GM18861 (cell line): ENCODE measurements at regions not wholly inside any gene's neighbourhood (a gene's known extent, or its start where the extent isn't known, plus 50 kb on each side); places are given as distances from the start of the nearest gene placed in this dataset.

ENCODE experiments used
- ATAC-seq: cut with Tn5 transposase; IDR thresholded peaks from one replicate; pipeline ENCODE4 v1.9.1; 2021; ENCODE audit not compliant: unreplicated experiment

- no peak for ATAC-seq
Observed at GRCh38 chr2:219766658-219767057, 139.2 kb downstream of the SLC4A3 start.

GRCh38 chr2:219769090-219769910 is 141.9 kb downstream of the SLC4A3 start:
- ATAC-seq: no peak

- no peak for ATAC-seq
Observed at GRCh38 chr2:219772103-219772635, 144.7 kb downstream of the SLC4A3 start.

- no peak for ATAC-seq
Observed at GRCh38 chr2:219772697-219773096, 145.3 kb downstream of the SLC4A3 start.

GRCh38 chr2:219775506-219775905 is 148.1 kb downstream of the SLC4A3 start:
- no peak for ATAC-seq

GRCh38 chr2:219777388-219777787 is 150.0 kb downstream of the SLC4A3 start:
- no peak for ATAC-seq

GRCh38 chr2:219778189-219778588 is 150.8 kb downstream of the SLC4A3 start:
- ATAC-seq: no peak

- ATAC-seq: no peak
Observed at GRCh38 chr2:219782737-219783348, 155.4 kb downstream of the SLC4A3 start.

GRCh38 chr2:219783359-219783975 is 156.0 kb downstream of the SLC4A3 start:
- no peak for ATAC-seq

GRCh38 chr2:219784178-219784577 is 156.7 kb downstream of the SLC4A3 start:
- no peak for ATAC-seq

- no peak for ATAC-seq
Observed at GRCh38 chr2:219789476-219789875, 162.0 kb downstream of the SLC4A3 start.

- ATAC-seq: no peak
Observed at GRCh38 chr2:219792446-219792845, 165.0 kb downstream of the SLC4A3 start.

GRCh38 chr2:219798430-219798829 is 171.0 kb downstream of the SLC4A3 start:
- ATAC-seq: no peak

GRCh38 chr2:219803294-219803693 is 175.9 kb downstream of the SLC4A3 start:
- ATAC-seq: no peak

- ATAC-seq: no peak
Observed at GRCh38 chr2:219810895-219811294, 183.5 kb downstream of the SLC4A3 start.

GRCh38 chr2:219812672-219813071 is 185.2 kb downstream of the SLC4A3 start:
- ATAC-seq: no peak

- ATAC-seq: no peak
Observed at GRCh38 chr2:219820767-219821166, 193.3 kb downstream of the SLC4A3 start.

- no peak for ATAC-seq
Observed at GRCh38 chr2:219823574-219823973, 196.1 kb downstream of the SLC4A3 start.

- ATAC-seq: no peak
Observed at GRCh38 chr2:219824996-219825395, 197.6 kb downstream of the SLC4A3 start.

- ATAC-seq: no peak
Observed at GRCh38 chr2:219828127-219828526, 200.7 kb downstream of the SLC4A3 start.

- no peak for ATAC-seq
Observed at GRCh38 chr2:219829667-219830352, 202.4 kb downstream of the SLC4A3 start.
